SU-DHL-6 (cell line): ENCODE measurements at regions not wholly inside any gene's neighbourhood (a gene's known extent, or its start where the extent isn't known, plus 50 kb on each side); places are given as distances from the start of the nearest gene placed in this dataset.

Experiments used
- H2AFZ ChIP-seq: fragments of 200-600 bp; sonication (generic); 2 replicates; pipeline ENCODE4 v1.6.1; 2014; ENCODE audit warnings: low read depth, mild to moderate bottlenecking, moderate library complexity, mixed read lengths, antibody characterized with exemption, low read length; ENCODE audit not compliant: severe bottlenecking
- H3F3A ChIP-seq: fragments of 200-600 bp; shearing (Covaris generic); 2 replicates; pipeline ENCODE4 v1.6.0; 2016; ENCODE audit warnings: antibody characterized with exemption, mild to moderate bottlenecking; ENCODE audit not compliant: insufficient read depth
- H3K27ac ChIP-seq: fragments of 200-600 bp; sonication (generic); 2 replicates; pipeline ENCODE4 v1.5.1; 2016; ENCODE audit warnings: low read depth, mild to moderate bottlenecking, low read length, moderate library complexity, mixed read lengths
- H3K27me3 ChIP-seq: fragments of 200-600 bp; sonication (generic), shearing (Covaris generic); 2 replicates; pipeline ENCODE4 v1.6.0; 2014; ENCODE audit warnings: mild to moderate bottlenecking, low read length
- H3K36me3 ChIP-seq: fragments of 200-600 bp; sonication (generic); 2 replicates; pipeline ENCODE4 v1.6.1; 2014; ENCODE audit warnings: mild to moderate bottlenecking, low read length, mixed read lengths
- H3K4me2 ChIP-seq: fragments of 300-600, 200-600 bp; shearing (Covaris generic), sonication (generic); 2 replicates; pipeline ENCODE4 v1.6.0; 2014; ENCODE audit warnings: low read length, low read depth, mild to moderate bottlenecking; ENCODE audit not compliant: poor library complexity, severe bottlenecking
- H3K4me3 ChIP-seq: fragments of 200-600 bp; sonication (generic); 2 replicates; pipeline ENCODE4 v1.5.1; 2014; ENCODE audit warnings: antibody characterized with exemption, low read length, mild to moderate bottlenecking, mixed read lengths; ENCODE audit not compliant: insufficient read depth, poor library complexity, severe bottlenecking
- H3K79me2 ChIP-seq: fragments of 200-600 bp; sonication (generic); 2 replicates; pipeline ENCODE4 v1.6.1; 2014; ENCODE audit warnings: mild to moderate bottlenecking, low read length, moderate library complexity; ENCODE audit not compliant: insufficient read depth
- H3K9ac ChIP-seq: fragments of 200-600 bp; sonication (generic); 2 replicates; pipeline ENCODE4 v1.7.0; 2014; ENCODE audit warnings: mild to moderate bottlenecking, low read length
- H3K9me2 ChIP-seq: fragments of 200-600 bp; sonication (generic); replicated peaks from 2 replicates; pipeline ENCODE4 v1.6.1; 2014; ENCODE audit warnings: low read length; ENCODE audit not compliant: insufficient read depth
- H3K9me3 ChIP-seq: fragments of 200-600 bp; sonication (generic); 2 replicates; pipeline ENCODE4 v1.6.1; 2014; ENCODE audit warnings: low read length, mixed read lengths; ENCODE audit not compliant: insufficient read depth
- H4K20me1 ChIP-seq: fragments of 200-600 bp; sonication (generic); 2 replicates; pipeline ENCODE4 v1.6.1; 2014; ENCODE audit warnings: low read depth, mild to moderate bottlenecking, antibody characterized with exemption, low read length, moderate library complexity, mixed read lengths
- EZH2phosphoT487 ChIP-seq: fragments of 200-600 bp; sonication (generic), shearing (Covaris generic); conservative IDR thresholded peaks from 2 replicates; pipeline ENCODE4 v1.6.1; 2018; ENCODE audit warnings: mild to moderate bottlenecking, antibody characterized with exemption, low read length, moderate library complexity, mixed read lengths
- TF ChIP-seq, protein P1 (sequence below): fragments of 200-600 bp; sonication (generic); IDR thresholded peaks from one replicate; pipeline ENCODE4 v1.5.1; 2017; ENCODE audit warnings: antibody characterized with exemption, mild to moderate bottlenecking, low read length, moderate library complexity; ENCODE audit not compliant: insufficient read depth, poor library complexity, severe bottlenecking

DNA sequence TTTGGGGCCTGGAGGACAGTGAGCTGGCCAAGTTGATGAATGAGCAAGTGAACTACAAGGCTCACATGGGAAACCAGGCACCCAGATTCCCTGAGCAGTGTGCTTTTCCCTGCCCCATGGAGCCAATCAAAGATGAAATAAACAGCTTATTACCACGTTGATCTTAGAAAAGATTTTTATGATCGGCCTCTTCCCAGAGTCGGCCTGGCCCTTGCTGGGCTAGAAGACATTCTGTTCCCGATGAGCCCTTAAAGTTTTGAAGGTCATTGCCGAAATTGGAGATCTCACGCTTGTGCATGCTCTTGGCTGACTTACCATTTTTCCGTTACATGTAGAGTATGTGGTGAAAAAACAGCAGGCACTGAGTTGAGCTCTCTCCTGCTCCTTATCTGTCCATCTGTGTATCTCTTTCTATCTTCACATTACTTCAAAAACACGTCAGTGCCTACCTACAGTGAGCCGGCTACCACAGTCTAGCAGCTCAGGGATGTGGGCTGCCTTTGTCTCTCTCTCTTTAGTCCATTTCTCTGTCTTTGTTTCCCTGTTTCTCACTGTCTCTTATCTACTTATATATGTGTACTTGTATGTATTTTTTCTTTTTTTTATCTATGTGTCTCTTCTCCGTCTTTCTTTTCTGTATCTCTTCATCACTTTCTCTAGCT is 248.8 kb upstream of the USP24 start:
- Histone ChIP-seq H3K9me3 (no peaks in the 10 kb centered on the region), H3K4me3 (no peak overlapping the region), H2AFZ (no peak overlapping the region), H3K36me3 (no peaks in the 10 kb centered on the region), H3K9ac (no peak overlapping the region), H3K27ac (no peak overlapping the region), H3K79me2 (no peaks in the 10 kb centered on the region), H3K27me3 (no peaks in the 10 kb centered on the region), H3K9me2 (no peaks in the 10 kb centered on the region), H3K4me2 (no peak overlapping the region), H3F3A (no peaks in the 10 kb centered on the region), H4K20me1 (no peaks in the 10 kb centered on the region)
- TF ChIP-seq, protein P1, sequence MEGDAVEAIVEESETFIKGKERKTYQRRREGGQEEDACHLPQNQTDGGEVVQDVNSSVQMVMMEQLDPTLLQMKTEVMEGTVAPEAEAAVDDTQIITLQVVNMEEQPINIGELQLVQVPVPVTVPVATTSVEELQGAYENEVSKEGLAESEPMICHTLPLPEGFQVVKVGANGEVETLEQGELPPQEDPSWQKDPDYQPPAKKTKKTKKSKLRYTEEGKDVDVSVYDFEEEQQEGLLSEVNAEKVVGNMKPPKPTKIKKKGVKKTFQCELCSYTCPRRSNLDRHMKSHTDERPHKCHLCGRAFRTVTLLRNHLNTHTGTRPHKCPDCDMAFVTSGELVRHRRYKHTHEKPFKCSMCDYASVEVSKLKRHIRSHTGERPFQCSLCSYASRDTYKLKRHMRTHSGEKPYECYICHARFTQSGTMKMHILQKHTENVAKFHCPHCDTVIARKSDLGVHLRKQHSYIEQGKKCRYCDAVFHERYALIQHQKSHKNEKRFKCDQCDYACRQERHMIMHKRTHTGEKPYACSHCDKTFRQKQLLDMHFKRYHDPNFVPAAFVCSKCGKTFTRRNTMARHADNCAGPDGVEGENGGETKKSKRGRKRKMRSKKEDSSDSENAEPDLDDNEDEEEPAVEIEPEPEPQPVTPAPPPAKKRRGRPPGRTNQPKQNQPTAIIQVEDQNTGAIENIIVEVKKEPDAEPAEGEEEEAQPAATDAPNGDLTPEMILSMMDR: no peak
- TF ChIP-seq EZH2phosphoT487: no peak

DNA sequence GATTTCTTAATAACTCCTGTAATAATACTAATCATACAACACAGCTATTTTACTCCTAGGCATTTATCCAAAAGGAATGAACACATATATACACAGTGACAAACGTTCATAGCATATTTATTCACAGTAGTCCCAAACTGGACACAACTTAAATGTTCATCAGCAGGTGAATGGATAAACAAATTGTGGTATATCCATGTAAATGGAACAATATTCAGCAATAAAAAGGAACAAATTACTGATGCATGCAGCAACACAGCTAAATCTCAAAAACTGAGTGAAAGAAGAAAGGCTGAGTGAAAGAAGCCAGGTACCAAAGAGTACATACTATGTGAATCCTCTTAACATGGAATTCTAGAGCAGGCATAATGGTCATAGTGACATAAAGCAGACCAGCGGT is 242.7 kb upstream of the USP24 start:
- Histone ChIP-seq H4K20me1 (no peaks in the 10 kb centered on the region), H3K9ac (no peak overlapping the region), H3K9me3 (no peaks in the 10 kb centered on the region), H3F3A (no peaks in the 10 kb centered on the region), H3K79me2 (no peaks in the 10 kb centered on the region), H3K9me2 (no peaks in the 10 kb centered on the region), H3K27me3 (no peaks in the 10 kb centered on the region), H3K4me3 (no peak overlapping the region), H3K27ac (no peak overlapping the region), H2AFZ (no peak overlapping the region), H3K36me3 (no peaks in the 10 kb centered on the region), H3K4me2 (no peak overlapping the region)
- TF ChIP-seq EZH2phosphoT487: no peak
- TF ChIP-seq, protein P1: no peak

DNA sequence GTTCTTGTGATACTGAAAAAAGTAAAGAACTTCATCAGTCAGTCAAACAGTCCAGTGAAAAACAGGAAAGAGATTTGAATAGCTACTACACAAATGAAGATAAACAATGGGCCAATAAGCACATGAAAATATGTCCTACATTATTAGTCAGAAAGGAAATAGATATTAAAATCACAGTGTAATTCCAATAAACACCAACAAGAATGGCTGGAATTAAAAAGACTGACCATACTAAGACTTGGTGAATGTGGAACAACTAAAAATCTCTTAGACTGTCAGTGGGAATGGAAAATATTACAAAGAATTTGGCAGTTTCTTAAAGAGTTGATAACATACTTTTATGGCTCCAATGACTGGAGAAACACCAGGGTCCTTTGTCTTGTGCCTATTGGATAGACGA is 241.8 kb upstream of the USP24 start:
- TF ChIP-seq EZH2phosphoT487: no peak
- TF ChIP-seq, protein P1: no peak
- no peak overlapping the region for H3K4me3 ChIP-seq
- no peaks in the 10 kb centered on the region for H3F3A ChIP-seq
- no peaks in the 10 kb centered on the region for H3K9me2 ChIP-seq
- no peaks in the 10 kb centered on the region for H3K36me3 ChIP-seq
- no peak overlapping the region for H2AFZ ChIP-seq
- H3K4me2 ChIP-seq: no peak overlapping the region
- no peaks in the 10 kb centered on the region for H4K20me1 ChIP-seq
- no peaks in the 10 kb centered on the region for H3K79me2 ChIP-seq
- H3K9me3 ChIP-seq: no peaks in the 10 kb centered on the region
- H3K9ac ChIP-seq: no peak overlapping the region
- no peaks in the 10 kb centered on the region for H3K27me3 ChIP-seq
- no peak overlapping the region for H3K27ac ChIP-seq
